ENCODE measurements at regions not wholly inside any gene's neighbourhood (a gene's known extent, or its start where the extent isn't known, plus 50 kb on each side); places are given as distances from the start of the nearest gene placed in this dataset.

- Histone ChIP-seq H4K8ac (ENCODE audit: extremely low read depth, insufficient read depth, low read length) (no peak overlapping the region), H2BK12ac (ENCODE audit: low read depth, low read length) (no peak overlapping the region), H3K4ac (replicated peaks; ENCODE audit: insufficient read length, low read depth, low read length) (no peak overlapping the region), H3K79me2 (ENCODE audit: control insufficient read depth in 1 of 2, insufficient read depth in 2 of 2, low read length in 2 of 2) (no peaks in the 10 kb centered on the region), H3K9me3 (ENCODE audit: insufficient read depth in 2 of 2, low read depth in 1 of 2, low read length in 1 of 2) (0 out of 4 replicates have a peak, but pooled peaks cover 0 to 7% of the 10 kb centered on the region in 2 experiments), H3K56ac (replicated peaks; ENCODE audit: insufficient read length, low read depth, low read length) (no peak overlapping the region), H3K14ac (ENCODE audit: insufficient read length) (no peak overlapping the region), H2BK20ac (ENCODE audit: low read length) (no peak overlapping the region), H3K4me2 (ENCODE audit: insufficient read depth in 1 of 2, low read depth in 2 of 2, low read length in 2 of 2) (no peak overlapping the region), H2BK120ac (replicated peaks; ENCODE audit: low read depth, low read length) (no peak overlapping the region), H3K36me3 (ENCODE audit: control insufficient read depth in 2 of 4, insufficient read depth in 4 of 4, low read length in 3 of 4) (no peaks in the 10 kb centered on the region), H3K9ac (replicated peaks in 1 of 4; ENCODE audit: extremely low read depth in 1 of 4, low read depth in 3 of 4, low read length in 3 of 4) (no peak overlapping the region), H3K79me1 (ENCODE audit: low read depth, low read length) (no peaks in the 10 kb centered on the region), H3K4me3 (ENCODE audit: extremely low read depth in 1 of 4, insufficient read depth in 2 of 4, low read depth in 3 of 4, low read length in 4 of 4) (no peak overlapping the region), H2BK15ac (ENCODE audit: low read length) (no peak overlapping the region), H2BK5ac (ENCODE audit: low read depth, low read length) (no peak overlapping the region), H3K23me2 (ENCODE audit: low read depth, low read length) (no peaks in the 10 kb centered on the region), H3K23ac (ENCODE audit: insufficient read length) (no peak overlapping the region), H2AK5ac (ENCODE audit: low read depth, low read length) (no peak overlapping the region), H3K27ac (ENCODE audit: low read depth, low read length) (no peak overlapping the region), H4K5ac (ENCODE audit: insufficient read length, low read depth, low read length) (no peak overlapping the region), H4K20me1 (replicated peaks in 1 of 2; ENCODE audit: control insufficient read depth in 1 of 2, insufficient read depth in 2 of 2, low read length in 2 of 2) (no peaks in the 10 kb centered on the region), H2AFZ (ENCODE audit: low read length) (no peak overlapping the region), H3K4me1 (replicated peaks in 1 of 4; ENCODE audit: control insufficient read depth in 3 of 4, insufficient read depth in 4 of 4, low read length in 3 of 4) (no peaks in the 10 kb centered on the region), H3K27me3 (replicated peaks in 1 of 4; ENCODE audit: control insufficient read depth in 3 of 4, extremely low read depth in 1 of 4, insufficient read depth in 3 of 4, low read length in 3 of 4) (no peaks in the 10 kb centered on the region), H3K18ac (ENCODE audit: extremely low read depth, low read length) (no peak overlapping the region), H4K91ac (replicated peaks; ENCODE audit: insufficient read length, low read length) (no peak overlapping the region)
- ChIA-PET POLR2A (ENCODE audit: partially characterized antibody) (no interaction called here), CTCF (ENCODE audit: partially characterized antibody) (interaction anchor here (1.1 to 1.2 kb wide), 2 partner anchors 9 to 58 kb away, joined by 3 read pairs; no protein-coding TSS in a partner anchor)
- FAIRE-seq (no peak), DNase-seq (ENCODE audit: low read depth in 1 of 2, low spot score in 2 of 2) (no peak)
- WGBS, 2 experiments (ENCODE audit: extremely low coverage in 1 of 2, insufficient coverage in 1 of 2, insufficient read length in 1 of 2, insufficient replicate concordance in 2 of 2, low coverage in 1 of 2, low lambda C conversion rate in 2 of 2, missing lambda C conversion rate in 1 of 2), result 92% methylated on average over 4 of the region's 4 CpGs; no CpG with 5 or more reads in 1 of the 2 experiments
- TF ChIP-seq POLR2AphosphoS5 (IDR thresholded peaks at IDR 0.05; ENCODE audit: low read depth, low read length), result no peak
- no peak for TF ChIP-seq SIRT6 (IDR thresholded peaks at IDR 0.05; ENCODE audit: low read length)
- TF ChIP-seq SAP30 (IDR thresholded peaks at IDR 0.05; ENCODE audit: insufficient read depth, insufficient replicate concordance, low read length), result no peak
- no peak for TF ChIP-seq SIN3A (conservative IDR thresholded peaks at IDR 0.05 in 1 of 2, IDR thresholded peaks at IDR 0.05 in 1 of 2; ENCODE audit: low read depth in 1 of 2, low read length in 2 of 2)
- TF ChIP-seq TAF1 (IDR thresholded peaks at IDR 0.05; ENCODE audit: low read depth, low read length), result no peak
- no peak for TF ChIP-seq RAD21 (IDR thresholded peaks at IDR 0.05 in 1 of 2, conservative IDR thresholded peaks at IDR 0.05 in 1 of 2; ENCODE audit: low read depth in 2 of 2, low read length in 2 of 2)
- TF ChIP-seq PHF8 (conservative IDR thresholded peaks at IDR 0.05; ENCODE audit: low read depth, low read length), result no peak
- TF ChIP-seq POU5F1 (IDR thresholded peaks at IDR 0.05; ENCODE audit: low read depth, low read length), result no peak
- no peak for TF ChIP-seq CHD2 (IDR thresholded peaks at IDR 0.05; ENCODE audit: low read length)
- TF ChIP-seq POLR2A (IDR thresholded peaks at IDR 0.05; ENCODE audit: control extremely low read depth in 1 of 2, low read depth in 2 of 2, low read length in 2 of 2), result no peak
- no peak for TF ChIP-seq GTF2F1 (IDR thresholded peaks at IDR 0.05; ENCODE audit: borderline replicate concordance, low read depth, low read length)
- no peak for TF ChIP-seq E2F6 (IDR thresholded peaks at IDR 0.05)
- TF ChIP-seq RXRA (IDR thresholded peaks at IDR 0.05; ENCODE audit: insufficient read depth, low read depth, low read length), result no peak
Observed at GRCh38 chr16:72457243-72457940, 285.4 kb upstream of the PMFBP1 start.
